ENCODE measurements at regions not wholly inside any gene's neighbourhood (a gene's known extent, or its start where the extent isn't known, plus 50 kb on each side); places are given as distances from the start of the nearest gene placed in this dataset.

- TF ChIP-seq, protein P1, sequence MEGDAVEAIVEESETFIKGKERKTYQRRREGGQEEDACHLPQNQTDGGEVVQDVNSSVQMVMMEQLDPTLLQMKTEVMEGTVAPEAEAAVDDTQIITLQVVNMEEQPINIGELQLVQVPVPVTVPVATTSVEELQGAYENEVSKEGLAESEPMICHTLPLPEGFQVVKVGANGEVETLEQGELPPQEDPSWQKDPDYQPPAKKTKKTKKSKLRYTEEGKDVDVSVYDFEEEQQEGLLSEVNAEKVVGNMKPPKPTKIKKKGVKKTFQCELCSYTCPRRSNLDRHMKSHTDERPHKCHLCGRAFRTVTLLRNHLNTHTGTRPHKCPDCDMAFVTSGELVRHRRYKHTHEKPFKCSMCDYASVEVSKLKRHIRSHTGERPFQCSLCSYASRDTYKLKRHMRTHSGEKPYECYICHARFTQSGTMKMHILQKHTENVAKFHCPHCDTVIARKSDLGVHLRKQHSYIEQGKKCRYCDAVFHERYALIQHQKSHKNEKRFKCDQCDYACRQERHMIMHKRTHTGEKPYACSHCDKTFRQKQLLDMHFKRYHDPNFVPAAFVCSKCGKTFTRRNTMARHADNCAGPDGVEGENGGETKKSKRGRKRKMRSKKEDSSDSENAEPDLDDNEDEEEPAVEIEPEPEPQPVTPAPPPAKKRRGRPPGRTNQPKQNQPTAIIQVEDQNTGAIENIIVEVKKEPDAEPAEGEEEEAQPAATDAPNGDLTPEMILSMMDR (IDR thresholded peaks at IDR 0.05): no peak
- no peak for TF ChIP-seq POLR2AphosphoS5 (IDR thresholded peaks at IDR 0.05)
Measured at GRCh38 chr3:87977765-87978164, 81.0 kb downstream of the CGGBP1 start.
